Stimulated activated CD8-positive, alpha-beta memory T cell treated with anti-CD3 and anti-CD28 coated beads, Interleukin-7, amount 100 ng/mL, for 4 hours (primary cell): ENCODE measurements at regions not wholly inside any gene's neighbourhood (a gene's known extent, or its start where the extent isn't known, plus 50 kb on each side); places are given as distances from the start of the nearest gene placed in this dataset.

Source experiments
- DNase-seq, 2 donors: peaks; one replicate each; pipeline ENCODE4 v3.0.0-alpha.2; 2020; ENCODE audit warnings: low read depth in 2 of 2

- no peak for DNase-seq
Observed at GRCh38 chr6:14365393-14365792, 247.8 kb downstream of the CD83 start.

GRCh38 chr6:14366315-14366714, 248.7 kb downstream of the CD83 start:
- DNase-seq = no peak

- DNase-seq = no peak
Observed at GRCh38 chr6:14366872-14367271, 249.3 kb downstream of the CD83 start.

- DNase-seq = no peak
Observed at GRCh38 chr6:14367296-14367695, 249.7 kb downstream of the CD83 start.

GRCh38 chr6:14369717-14370116, 252.1 kb downstream of the CD83 start:
- DNase-seq = no peak

- DNase-seq = no peak
Observed at GRCh38 chr6:14371530-14371929, 254.0 kb downstream of the CD83 start.

GRCh38 chr6:14372734-14373489, 255.3 kb downstream of the CD83 start:
- DNase-seq = no peak

- no peak for DNase-seq
Observed at GRCh38 chr6:14373648-14374437, 256.3 kb downstream of the CD83 start.

GRCh38 chr6:14375930-14376329, 258.4 kb downstream of the CD83 start:
- DNase-seq = no peak

- no peak for DNase-seq
Observed at GRCh38 chr6:14379568-14379967, 262.0 kb downstream of the CD83 start.

GRCh38 chr6:14380086-14380820, 262.7 kb downstream of the CD83 start:
- no peak for DNase-seq

- no peak for DNase-seq
Observed at GRCh38 chr6:14380901-14381828, 263.6 kb downstream of the CD83 start.

- DNase-seq = no peak
Observed at GRCh38 chr6:14381829-14382677, 264.5 kb downstream of the CD83 start.

GRCh38 chr6:14382678-14383236, 265.2 kb downstream of the CD83 start:
- no peak for DNase-seq

- DNase-seq = no peak
Observed at GRCh38 chr6:14383393-14384174, 266.0 kb downstream of the CD83 start.

GRCh38 chr6:14384175-14384949, 266.8 kb downstream of the CD83 start:
- DNase-seq = no peak

- DNase-seq = no peak
Observed at GRCh38 chr6:14386263-14386662, 268.7 kb downstream of the CD83 start.

- DNase-seq = no peak
Observed at GRCh38 chr6:14386668-14387067, 269.1 kb downstream of the CD83 start.

GRCh38 chr6:14388371-14388770, 270.8 kb downstream of the CD83 start:
- no peak for DNase-seq
